Progenitor cell of endocrine pancreas (in vitro differentiated cells): ENCODE measurements at regions not wholly inside any gene's neighbourhood (a gene's known extent, or its start where the extent isn't known, plus 50 kb on each side); places are given as distances from the start of the nearest gene placed in this dataset.

Experiments used
- DNase-seq: peaks from one replicate; pipeline ENCODE4 v3.0.0; 2021; ENCODE audit warnings: low spot score; ENCODE audit not compliant: unreplicated experiment
- H3K27ac Mint-ChIP-seq: 2 replicates; pipeline ENCODE4 v1.8.0; 2021; ENCODE audit warnings: mild to moderate bottlenecking, moderate library complexity, mixed read lengths
- H3K27me3 Mint-ChIP-seq: 2 replicates; pipeline ENCODE4 v1.8.0; 2021; ENCODE audit warnings: mixed read lengths
- H3K36me3 Mint-ChIP-seq: 2 replicates; pipeline ENCODE4 v1.8.0; 2022; ENCODE audit warnings: mixed read lengths; ENCODE audit not compliant: insufficient read depth
- H3K4me1 Mint-ChIP-seq: 2 replicates; pipeline ENCODE4 v1.8.0; 2021; ENCODE audit warnings: low read depth, mixed read lengths
- H3K4me3 Mint-ChIP-seq: 2 replicates; pipeline ENCODE4 v1.8.0; 2021; ENCODE audit warnings: low read depth, mild to moderate bottlenecking, moderate library complexity, mixed read lengths
- H3K9me3 Mint-ChIP-seq: 2 replicates; pipeline ENCODE4 v1.8.0; 2021; ENCODE audit warnings: low read depth, mixed read lengths
- CTCF ChIP-seq: fragments of 200-600 bp; sonication (generic); IDR thresholded peaks from one replicate; pipeline ENCODE4 v1.5.0; 2021; ENCODE audit warnings: antibody characterized with exemption, mild to moderate bottlenecking; ENCODE audit not compliant: unreplicated experiment

- Mint-ChIP-seq H3K4me1 (no peaks in the 10 kb centered on the region), H3K36me3 (no peaks in the 10 kb centered on the region), H3K27ac (no peak overlapping the region), H3K27me3 (no peaks in the 10 kb centered on the region), H3K4me3 (no peak overlapping the region), H3K9me3 (peaks cover 14% of the 10 kb centered on the region)
- DNase-seq: no peak
- TF ChIP-seq CTCF: no peak
Measured at GRCh38 chr20:7493311-7493710, 446.9 kb downstream of the HAO1 start.

- no peaks in the 10 kb centered on the region for H3K27me3 Mint-ChIP-seq
- TF ChIP-seq CTCF: no peak
- no peaks in the 10 kb centered on the region for H3K4me1 Mint-ChIP-seq
- peaks cover 14% of the 10 kb centered on the region for H3K9me3 Mint-ChIP-seq
- H3K36me3 Mint-ChIP-seq: no peaks in the 10 kb centered on the region
- H3K27ac Mint-ChIP-seq: no peak overlapping the region
- no peak for DNase-seq
- no peak overlapping the region for H3K4me3 Mint-ChIP-seq
Measured at GRCh38 chr20:7496394-7496991, 443.8 kb downstream of the HAO1 start.

GRCh38 chr20:7497985-7498384 is 442.3 kb downstream of the HAO1 start:
- Mint-ChIP-seq H3K27ac (no peak overlapping the region), H3K4me1 (no peaks in the 10 kb centered on the region), H3K4me3 (no peak overlapping the region), H3K9me3 (peaks cover 14% of the 10 kb centered on the region), H3K36me3 (no peaks in the 10 kb centered on the region), H3K27me3 (no peaks in the 10 kb centered on the region)
- no peak for TF ChIP-seq CTCF
- no peak for DNase-seq

- Mint-ChIP-seq H3K4me1 (no peaks in the 10 kb centered on the region), H3K4me3 (no peak overlapping the region), H3K36me3 (no peaks in the 10 kb centered on the region), H3K27me3 (no peaks in the 10 kb centered on the region), H3K9me3 (peaks cover 5% of the 10 kb centered on the region), H3K27ac (no peak overlapping the region)
- TF ChIP-seq CTCF: no peak
- no peak for DNase-seq
Measured at GRCh38 chr20:7499201-7499600, 441.1 kb downstream of the HAO1 start.

GRCh38 chr20:7500231-7500663 is 440.0 kb downstream of the HAO1 start:
- Mint-ChIP-seq H3K4me1 (no peaks in the 10 kb centered on the region), H3K9me3 (no peaks in the 10 kb centered on the region), H3K36me3 (no peaks in the 10 kb centered on the region), H3K27me3 (no peaks in the 10 kb centered on the region), H3K4me3 (no peak overlapping the region), H3K27ac (no peak overlapping the region)
- DNase-seq: no peak
- TF ChIP-seq CTCF: no peak
